GM12865 (cell line): ENCODE measurements at regions not wholly inside any gene's neighbourhood (a gene's known extent, or its start where the extent isn't known, plus 50 kb on each side); places are given as distances from the start of the nearest gene placed in this dataset.

Experiments
- DNase-seq: peaks from one replicate; pipeline ENCODE4 v3.0.0; 2010; ENCODE audit warnings: low read depth
- H3K4me3 ChIP-seq: 2 replicates; pipeline ENCODE4 v1.5.1; 2011; ENCODE audit warnings: mild to moderate bottlenecking, low read depth, low read length, control low read depth
- TF ChIP-seq, protein P1 (sequence below): IDR thresholded peaks from 2 replicates; pipeline ENCODE4 v1.5.1; 2011; ENCODE audit warnings: low read length, control low read depth, low read depth, inconsistent platforms; ENCODE audit not compliant: insufficient read depth; ENCODE audit errors: missing control alignments

DNA sequence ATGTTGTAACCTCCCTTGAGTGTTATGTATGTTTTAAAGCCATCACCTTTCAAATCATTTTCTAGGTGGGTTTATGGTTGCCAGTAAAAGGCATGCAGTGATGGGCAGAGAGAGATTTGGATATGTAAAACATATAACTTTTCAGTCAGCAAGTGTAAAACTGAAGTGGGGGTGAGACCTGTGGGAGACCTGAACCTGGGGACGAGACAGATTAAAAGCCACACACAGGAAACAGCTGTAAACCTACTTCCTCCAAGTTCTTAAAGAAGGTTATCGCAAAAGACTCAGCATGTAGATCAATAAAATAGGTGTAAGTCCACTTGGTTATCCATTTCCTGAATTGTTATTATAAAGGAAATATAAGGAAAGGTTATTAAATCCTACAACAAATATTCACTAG, 76.6 kb downstream of the YIPF5 start:
- TF ChIP-seq, protein P1, sequence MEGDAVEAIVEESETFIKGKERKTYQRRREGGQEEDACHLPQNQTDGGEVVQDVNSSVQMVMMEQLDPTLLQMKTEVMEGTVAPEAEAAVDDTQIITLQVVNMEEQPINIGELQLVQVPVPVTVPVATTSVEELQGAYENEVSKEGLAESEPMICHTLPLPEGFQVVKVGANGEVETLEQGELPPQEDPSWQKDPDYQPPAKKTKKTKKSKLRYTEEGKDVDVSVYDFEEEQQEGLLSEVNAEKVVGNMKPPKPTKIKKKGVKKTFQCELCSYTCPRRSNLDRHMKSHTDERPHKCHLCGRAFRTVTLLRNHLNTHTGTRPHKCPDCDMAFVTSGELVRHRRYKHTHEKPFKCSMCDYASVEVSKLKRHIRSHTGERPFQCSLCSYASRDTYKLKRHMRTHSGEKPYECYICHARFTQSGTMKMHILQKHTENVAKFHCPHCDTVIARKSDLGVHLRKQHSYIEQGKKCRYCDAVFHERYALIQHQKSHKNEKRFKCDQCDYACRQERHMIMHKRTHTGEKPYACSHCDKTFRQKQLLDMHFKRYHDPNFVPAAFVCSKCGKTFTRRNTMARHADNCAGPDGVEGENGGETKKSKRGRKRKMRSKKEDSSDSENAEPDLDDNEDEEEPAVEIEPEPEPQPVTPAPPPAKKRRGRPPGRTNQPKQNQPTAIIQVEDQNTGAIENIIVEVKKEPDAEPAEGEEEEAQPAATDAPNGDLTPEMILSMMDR, result no peak
- peak; percentile 5 for DNase-seq
- no peak overlapping the region for H3K4me3 ChIP-seq

DNA sequence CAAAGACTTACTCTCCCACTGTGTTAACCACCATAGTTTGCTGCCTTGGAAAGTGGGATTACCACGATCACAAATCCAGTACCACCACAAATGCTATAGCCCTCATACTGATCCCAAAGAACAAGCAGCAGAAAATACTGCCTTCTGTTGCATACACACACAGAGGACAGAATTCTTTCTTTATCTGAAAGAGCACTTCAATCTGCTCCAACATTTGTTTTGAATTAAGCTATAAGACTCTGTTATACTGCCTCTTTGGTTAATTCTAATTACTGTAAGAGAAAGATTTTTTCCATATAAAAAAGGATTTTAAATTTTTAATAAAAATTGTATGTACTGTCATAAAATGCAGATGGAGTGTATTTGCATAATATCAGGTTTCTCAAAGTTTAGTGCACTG, 69.8 kb downstream of the YIPF5 start:
- TF ChIP-seq, protein P1, result no peak
- DNase-seq, result no peak

GRCh38 chr5:144101616-144102015, 68.8 kb downstream of the YIPF5 start:
- no peak for DNase-seq
- TF ChIP-seq, protein P1, result no peak
- no peak overlapping the region for H3K4me3 ChIP-seq

More for the DNA sequence above, 69.8 kb downstream of the YIPF5 start:
- H3K4me3 ChIP-seq, result no peak overlapping the region

DNA sequence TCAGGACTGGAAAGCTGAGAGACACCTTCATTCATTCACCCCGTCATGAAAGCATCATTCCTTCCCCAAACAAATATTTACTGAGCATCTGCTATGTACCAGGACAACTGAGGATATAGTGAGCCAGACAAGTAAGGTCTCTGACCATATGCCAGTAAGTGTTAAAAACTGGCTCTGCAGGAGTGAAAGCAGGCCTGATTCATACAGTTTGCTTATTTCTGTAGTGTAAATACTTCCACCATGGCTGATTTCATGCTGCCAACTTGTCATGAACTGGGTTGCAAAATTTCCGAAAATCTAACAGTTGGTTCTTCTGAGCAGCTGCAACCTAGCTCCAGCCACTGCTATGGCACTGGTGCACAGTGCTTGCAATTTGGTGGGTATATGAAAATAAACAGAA, 68.1 kb downstream of the YIPF5 start:
- TF ChIP-seq, protein P1, result no peak
- no peak for DNase-seq
- no peak overlapping the region for H3K4me3 ChIP-seq

DNA sequence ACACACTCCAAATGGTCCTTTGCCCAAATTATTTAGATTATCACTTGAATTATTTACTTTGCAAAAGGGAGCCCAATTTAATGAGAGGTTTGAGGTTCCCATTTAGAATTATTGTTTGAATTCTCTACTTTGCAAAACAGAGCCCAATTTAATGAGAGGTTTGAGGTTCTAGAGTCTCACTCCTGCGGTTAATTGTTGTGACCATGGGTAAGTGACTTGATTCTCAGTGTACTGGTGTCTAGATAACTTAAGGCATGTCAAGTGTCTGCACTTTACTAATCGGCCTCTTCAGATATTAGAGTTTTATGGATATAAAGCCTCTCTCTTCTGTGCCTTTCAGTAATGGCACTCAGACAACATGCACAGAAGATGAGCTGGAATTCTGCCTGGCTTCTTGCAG, 67.5 kb downstream of the YIPF5 start:
- no peak overlapping the region for H3K4me3 ChIP-seq
- TF ChIP-seq, protein P1, result no peak
- no peak for DNase-seq

- DNase-seq, result peak; percentile 27
- TF ChIP-seq, protein P1, result no peak
- no peak overlapping the region for H3K4me3 ChIP-seq
Observed at GRCh38 chr5:144103611-144104485, 66.6 kb downstream of the YIPF5 start.

GRCh38 chr5:144105371-144105770, 65.1 kb downstream of the YIPF5 start:
- no peak overlapping the region for H3K4me3 ChIP-seq
- TF ChIP-seq, protein P1, result no peak

More at GRCh38 chr5:144105371-144105770, 65.1 kb downstream of the YIPF5 start:
- DNase-seq, result no peak
